Mucosa of descending colon (tissue), 3 donors: ENCODE measurements at regions not wholly inside any gene's neighbourhood (a gene's known extent, or its start where the extent isn't known, plus 50 kb on each side); places are given as distances from the start of the nearest gene placed in this dataset.

Experiments used
- ATAC-seq: fragments of 200-7000 bp; cut with Tn5 transposase; one replicate; pipeline ENCODE4 v1.9.1; 2020; ENCODE audit warnings: mild to moderate bottlenecking, moderate library complexity
- DNase-seq, 3 donors: peaks; one replicate each; pipeline ENCODE4 v3.0.0-alpha.2; 2020
- H3K36me3 ChIP-seq: fragments of 200-600 bp; one replicate; pipeline ENCODE4 v1.8.0; 2021; ENCODE audit warnings: low read depth, mild to moderate bottlenecking
- H3K4me1 ChIP-seq: fragments of 200-600 bp; one replicate; pipeline ENCODE4 v1.8.0; 2021; ENCODE audit warnings: low read depth, mild to moderate bottlenecking
- H3K4me3 ChIP-seq: fragments of 200-600 bp; one replicate; pipeline ENCODE4 v1.8.0; 2021; ENCODE audit warnings: mild to moderate bottlenecking
- H3K9me3 ChIP-seq: fragments of 200-600 bp; one replicate; pipeline ENCODE4 v1.8.0; 2021; ENCODE audit warnings: mild to moderate bottlenecking
- CTCF ChIP-seq: fragments of 200-600 bp; IDR thresholded peaks from one replicate; pipeline ENCODE4 v1.8.0; 2022; ENCODE audit warnings: antibody characterized with exemption, mild to moderate bottlenecking
- intact Hi-C, 2 donors: fragments of 100-400 bp; cut with DNase I in 1 of 2; cut with micrococcal nuclease in 1 of 2; formaldehyde crosslinking; loops; one replicate each; pipeline versions ENCODE4 v1.11.0 to v1.11.1; 2022; cut with DNase I, micrococcal nuclease
- donor health status: DM: no; HTN: no; CAD: no; lungs with moderate emphysema.
- donor health status: DM: no; HTN: no; CAD: no.
- donor health status: DM: no; HTN: yes; CAD: no.

DNA sequence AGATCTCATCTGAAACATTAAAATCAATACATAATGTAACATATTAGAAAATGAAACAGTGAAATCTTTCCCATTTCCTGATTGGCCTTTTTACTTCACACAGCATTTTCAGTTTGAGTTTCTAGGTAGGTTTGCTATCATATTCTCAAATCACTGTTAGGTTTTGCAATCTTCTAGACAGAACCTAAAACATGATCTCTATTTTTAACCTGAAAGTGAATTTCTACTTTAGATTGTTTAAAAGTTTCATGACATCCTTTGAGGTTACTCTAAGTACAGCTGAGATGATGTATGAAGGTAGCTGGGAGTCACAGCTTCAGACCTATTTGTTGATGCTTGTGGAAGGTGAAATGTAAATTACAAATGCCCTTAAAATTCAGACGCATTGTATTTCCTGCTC lies 118.4 kb upstream of the GPR149 start:
- Histone ChIP-seq H3K36me3 (no peaks in the 10 kb centered on the region), H3K4me3 (no peak overlapping the region), H3K4me1 (no peaks in the 10 kb centered on the region), H3K9me3 (no peaks in the 10 kb centered on the region)
- ATAC-seq (no peak), DNase-seq (no peak)
- no peak for TF ChIP-seq CTCF
- intact Hi-C loops = no loop called here

GRCh38 chr3:154542837-154543236 lies 112.8 kb upstream of the GPR149 start:
- TF ChIP-seq CTCF = no peak
- Histone ChIP-seq H3K4me1 (no peaks in the 10 kb centered on the region), H3K4me3 (no peak overlapping the region), H3K36me3 (no peaks in the 10 kb centered on the region), H3K9me3 (no peaks in the 10 kb centered on the region)
- no peak for ATAC-seq
- intact Hi-C loops = no loop called here
- no peak for DNase-seq

DNA sequence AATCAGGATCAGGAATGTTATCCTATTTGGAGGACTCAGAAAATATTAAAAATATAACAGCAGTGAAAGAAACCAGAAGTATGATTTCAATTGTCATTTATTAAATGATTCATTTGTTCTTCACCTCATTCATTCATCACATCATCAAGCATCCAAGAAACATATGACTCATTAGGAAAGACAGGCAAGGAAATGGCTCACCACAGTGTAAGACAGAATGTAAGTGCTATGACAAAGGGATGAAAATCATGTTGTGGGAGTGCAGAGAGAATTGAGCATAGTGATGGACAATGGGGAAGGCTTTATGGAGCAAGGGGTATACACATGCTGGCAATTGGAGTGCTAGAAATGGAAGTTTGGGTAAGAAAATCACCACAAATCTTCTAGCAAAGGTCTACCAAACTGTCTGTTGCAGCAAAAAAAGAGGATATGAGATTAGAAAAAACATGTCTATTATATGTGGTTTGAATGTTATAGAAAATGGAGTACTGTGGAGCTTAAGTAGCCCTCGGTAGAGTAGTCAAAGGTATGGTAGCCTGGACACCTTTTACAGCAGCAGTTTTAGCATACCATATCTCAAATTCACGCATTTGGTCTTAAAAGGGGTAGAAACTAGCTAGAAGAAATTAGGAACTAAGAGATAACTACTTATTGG lies 111.1 kb upstream of the GPR149 start:
- no peaks in the 10 kb centered on the region for H3K4me1 ChIP-seq
- no peaks in the 10 kb centered on the region for H3K36me3 ChIP-seq
- H3K9me3 ChIP-seq = no peaks in the 10 kb centered on the region
- DNase-seq (no peak), ATAC-seq (no peak)
- no peak overlapping the region for H3K4me3 ChIP-seq
- no peak for TF ChIP-seq CTCF
- intact Hi-C loops = no loop called here

DNA sequence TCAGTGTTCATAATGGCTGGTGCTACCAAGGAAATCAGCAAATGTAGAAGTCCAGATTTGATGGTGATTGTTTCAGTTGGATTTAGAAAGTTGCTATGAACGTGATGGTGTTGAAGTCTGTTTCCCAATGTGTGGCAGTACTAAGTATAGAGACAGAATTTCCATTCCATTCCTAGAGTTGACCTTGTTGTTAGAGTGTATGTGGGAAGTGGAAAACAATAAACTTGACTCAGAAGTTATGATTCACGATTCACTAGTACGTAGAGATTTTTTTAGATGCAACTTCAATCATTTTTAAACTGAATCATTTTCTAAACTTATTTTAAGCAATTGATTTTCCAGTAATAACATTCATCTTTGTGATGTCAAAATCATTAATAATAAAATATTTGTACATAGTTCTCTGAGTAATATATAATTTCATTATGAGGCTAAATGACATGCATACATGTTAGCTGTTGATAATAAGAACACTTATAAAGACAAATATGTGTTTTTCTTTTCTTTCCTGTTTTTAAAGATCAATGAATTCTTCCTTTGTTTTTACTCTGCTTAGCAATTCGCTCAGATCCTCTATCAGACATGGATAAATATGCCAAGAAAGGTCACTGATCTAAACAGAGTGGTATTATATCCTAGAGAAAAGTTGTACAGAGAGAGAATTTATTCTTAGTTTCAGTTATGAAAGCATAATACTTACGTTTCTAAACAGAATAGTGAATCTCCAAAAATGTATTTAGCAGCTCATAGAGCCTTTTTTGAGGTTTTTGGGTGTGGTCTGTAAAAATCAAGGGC lies 108.8 kb upstream of the GPR149 start:
- no peak for TF ChIP-seq CTCF
- Histone ChIP-seq H3K4me1 (no peaks in the 10 kb centered on the region), H3K4me3 (no peak overlapping the region), H3K9me3 (no peaks in the 10 kb centered on the region), H3K36me3 (no peaks in the 10 kb centered on the region)
- no peak for ATAC-seq
- intact Hi-C loops = no loop called here
- no peak for DNase-seq

DNA sequence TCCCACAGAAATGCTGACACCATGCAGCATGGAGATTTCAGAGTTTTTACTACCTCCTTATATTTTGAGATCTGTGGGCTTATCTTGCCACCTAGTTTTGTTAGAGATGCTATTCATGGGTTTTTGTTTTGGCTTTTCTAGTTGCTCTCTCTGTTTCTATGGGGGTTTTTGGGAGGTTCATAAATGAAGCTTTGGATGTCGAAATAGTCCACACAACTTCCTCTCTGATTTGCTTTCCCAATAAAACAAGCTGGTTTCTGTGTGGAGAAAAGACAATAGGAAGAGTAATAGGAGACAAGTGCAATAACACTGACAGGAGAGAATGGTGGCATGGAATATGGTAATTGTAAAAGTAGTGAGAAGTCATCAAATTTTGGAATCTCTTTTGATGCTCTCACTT lies 106.8 kb upstream of the GPR149 start:
- no peak overlapping the region for H3K4me3 ChIP-seq
- intact Hi-C loops = no loop called here
- H3K36me3 ChIP-seq = no peaks in the 10 kb centered on the region
- no peaks in the 10 kb centered on the region for H3K4me1 ChIP-seq
- H3K9me3 ChIP-seq = no peaks in the 10 kb centered on the region
- TF ChIP-seq CTCF = no peak
- ATAC-seq = no peak
- DNase-seq = no peak
